HPDE6-E6E7 (cell line): ENCODE measurements at regions not wholly inside any gene's neighbourhood (a gene's known extent, or its start where the extent isn't known, plus 50 kb on each side); places are given as distances from the start of the nearest gene placed in this dataset.

ENCODE experiments used
- DNase-seq: peaks from one replicate; pipeline ENCODE4 v3.0.0; 2011; ENCODE audit warnings: missing footprints; ENCODE audit errors: extremely low spot score

- no peak for DNase-seq
These were observed 1508.2 kb downstream of the BRD1 start for GRCh38 chr22:48319321-48320047.

- DNase-seq = no peak
These were observed 1508.9 kb downstream of the BRD1 start for GRCh38 chr22:48318575-48319320.

- no peak for DNase-seq
These were observed 1509.5 kb downstream of the BRD1 start for GRCh38 chr22:48318173-48318572.

GRCh38 chr22:48316257-48317250 is 1511.1 kb downstream of the BRD1 start:
- no peak for DNase-seq

- DNase-seq = no peak
These were observed 1512.0 kb downstream of the BRD1 start for GRCh38 chr22:48315439-48316256.

- no peak for DNase-seq
These were observed 1513.6 kb downstream of the BRD1 start for GRCh38 chr22:48314073-48314472.

GRCh38 chr22:48313175-48313830 is 1514.4 kb downstream of the BRD1 start:
- no peak for DNase-seq

- DNase-seq = no peak
These were observed 1516.9 kb downstream of the BRD1 start for GRCh38 chr22:48310740-48311139.

- DNase-seq = no peak
These were observed 1517.4 kb downstream of the BRD1 start for GRCh38 chr22:48310289-48310688.

GRCh38 chr22:48309836-48310235 is 1517.8 kb downstream of the BRD1 start:
- no peak for DNase-seq

GRCh38 chr22:48309115-48309705 is 1518.5 kb downstream of the BRD1 start:
- no peak for DNase-seq

- no peak for DNase-seq
These were observed 1519.7 kb downstream of the BRD1 start for GRCh38 chr22:48307931-48308330.

- no peak for DNase-seq
These were observed 1520.7 kb downstream of the BRD1 start for GRCh38 chr22:48306785-48307510.

GRCh38 chr22:48306284-48306683 is 1521.4 kb downstream of the BRD1 start:
- DNase-seq = no peak

GRCh38 chr22:48305726-48306235 is 1521.9 kb downstream of the BRD1 start:
- no peak for DNase-seq

GRCh38 chr22:48303369-48303725 is 1524.3 kb downstream of the BRD1 start:
- DNase-seq = no peak

- no peak for DNase-seq
These were observed 1524.9 kb downstream of the BRD1 start for GRCh38 chr22:48302657-48303368.

GRCh38 chr22:48301908-48302307 is 1525.8 kb downstream of the BRD1 start:
- no peak for DNase-seq

- DNase-seq = no peak
These were observed 1526.3 kb downstream of the BRD1 start for GRCh38 chr22:48301421-48301820.
